GM18505 (cell line): ENCODE measurements at regions not wholly inside any gene's neighbourhood (a gene's known extent, or its start where the extent isn't known, plus 50 kb on each side); places are given as distances from the start of the nearest gene placed in this dataset.

Experiments used
- ATAC-seq: cut with Tn5 transposase; IDR thresholded peaks from one replicate; pipeline ENCODE4 v1.9.1; 2021; ENCODE audit not compliant: unreplicated experiment
- POLR2A ChIP-seq: IDR thresholded peaks from 4 replicates; pipeline ENCODE4 v1.6.1; 2011; ENCODE audit warnings: borderline replicate concordance; ENCODE audit not compliant: insufficient read depth, insufficient read length; ENCODE audit errors: extremely low read depth

GRCh38 chr3:30186741-30187219 lies 419.6 kb upstream of the TGFBR2 start:
- no peak for TF ChIP-seq POLR2A
- no peak for ATAC-seq

- no peak for ATAC-seq
- TF ChIP-seq POLR2A = no peak
Observed at GRCh38 chr3:30187366-30187765, 419.0 kb upstream of the TGFBR2 start.

- TF ChIP-seq POLR2A = no peak
- no peak for ATAC-seq
Observed at GRCh38 chr3:30188713-30189112, 417.7 kb upstream of the TGFBR2 start.

GRCh38 chr3:30189900-30190299 lies 416.5 kb upstream of the TGFBR2 start:
- no peak for ATAC-seq
- TF ChIP-seq POLR2A = no peak

- no peak for TF ChIP-seq POLR2A
- ATAC-seq = no peak
Observed at GRCh38 chr3:30193625-30194044, 412.8 kb upstream of the TGFBR2 start.

GRCh38 chr3:30195352-30195751 lies 411.0 kb upstream of the TGFBR2 start:
- TF ChIP-seq POLR2A = no peak
- ATAC-seq = no peak

- no peak for ATAC-seq
- TF ChIP-seq POLR2A = no peak
Observed at GRCh38 chr3:30198162-30198561, 408.2 kb upstream of the TGFBR2 start.

- ATAC-seq = no peak
- no peak for TF ChIP-seq POLR2A
Observed at GRCh38 chr3:30199096-30199759, 407.2 kb upstream of the TGFBR2 start.

- TF ChIP-seq POLR2A = no peak
- ATAC-seq = no peak
Observed at GRCh38 chr3:30199855-30200254, 406.5 kb upstream of the TGFBR2 start.

- ATAC-seq = no peak
- no peak for TF ChIP-seq POLR2A
Observed at GRCh38 chr3:30201715-30202114, 404.7 kb upstream of the TGFBR2 start.

GRCh38 chr3:30203301-30203700 lies 403.1 kb upstream of the TGFBR2 start:
- no peak for TF ChIP-seq POLR2A
- ATAC-seq = no peak

GRCh38 chr3:30204126-30204525 lies 402.3 kb upstream of the TGFBR2 start:
- TF ChIP-seq POLR2A = no peak
- no peak for ATAC-seq

GRCh38 chr3:30206051-30206450 lies 400.4 kb upstream of the TGFBR2 start:
- TF ChIP-seq POLR2A = no peak
- no peak for ATAC-seq

GRCh38 chr3:30221619-30222018 lies 384.8 kb upstream of the TGFBR2 start:
- TF ChIP-seq POLR2A = no peak
- ATAC-seq = no peak

GRCh38 chr3:30222441-30222840 lies 384.0 kb upstream of the TGFBR2 start:
- ATAC-seq = no peak
- TF ChIP-seq POLR2A = no peak
